Ovary (tissue), 3 donors: ENCODE measurements at regions not wholly inside any gene's neighbourhood (a gene's known extent, or its start where the extent isn't known, plus 50 kb on each side); places are given as distances from the start of the nearest gene placed in this dataset.
"Not testable (repeated sequence)": the region's sequence is repeated elsewhere in the genome, so short reads cannot be mapped to it uniquely, and the experiment has no call there.

Source experiments
- EP300 ChIP-seq: sonication (generic); formaldehyde crosslinking; IDR thresholded peaks from one replicate; pipeline ENCODE4 v1.6.1; 2017; ENCODE audit warnings: antibody characterized with exemption
- POLR2A ChIP-seq: fragments of 450-650 bp; IDR thresholded peaks from one replicate; pipeline ENCODE4 v1.6.1; 2017; ENCODE audit warnings: antibody characterized with exemption, mild to moderate bottlenecking, moderate library complexity
- TF ChIP-seq, protein P1 (sequence below), 3 donors: fragments of 450-650 bp in 2 of 3; fragments of 200-600 bp in 1 of 3; IDR thresholded peaks; one replicate each; pipeline versions ENCODE4 v1.5.1 to v1.8.0; 2016 to 2022; ENCODE audit warnings: antibody characterized with exemption in 3 of 3, mild to moderate bottlenecking in 1 of 3
- donor health status: DM: no; HTN: no; CAD: no.

DNA sequence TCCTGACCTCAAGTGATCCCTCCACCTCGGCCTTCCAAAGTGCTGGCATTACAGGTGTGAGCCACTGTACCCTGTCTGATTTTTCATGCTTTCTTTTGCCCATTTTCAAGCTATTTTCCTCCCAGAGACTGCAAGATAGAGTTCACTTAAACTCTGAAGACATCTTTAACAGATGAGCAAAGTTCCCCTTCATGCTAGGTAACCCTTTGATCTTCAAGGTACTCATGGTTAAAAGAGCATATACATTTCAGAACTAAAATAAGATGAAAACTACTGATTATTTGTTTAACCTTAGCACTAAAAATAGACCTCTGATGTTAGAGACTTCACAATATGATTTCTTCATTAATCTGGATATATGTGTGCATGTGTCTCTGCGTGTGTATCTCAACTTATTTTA, 128.4 kb downstream of the SPATA31A1 start:
- not testable (repeated sequence) for TF ChIP-seq EP300, POLR2A
- TF ChIP-seq, protein P1, sequence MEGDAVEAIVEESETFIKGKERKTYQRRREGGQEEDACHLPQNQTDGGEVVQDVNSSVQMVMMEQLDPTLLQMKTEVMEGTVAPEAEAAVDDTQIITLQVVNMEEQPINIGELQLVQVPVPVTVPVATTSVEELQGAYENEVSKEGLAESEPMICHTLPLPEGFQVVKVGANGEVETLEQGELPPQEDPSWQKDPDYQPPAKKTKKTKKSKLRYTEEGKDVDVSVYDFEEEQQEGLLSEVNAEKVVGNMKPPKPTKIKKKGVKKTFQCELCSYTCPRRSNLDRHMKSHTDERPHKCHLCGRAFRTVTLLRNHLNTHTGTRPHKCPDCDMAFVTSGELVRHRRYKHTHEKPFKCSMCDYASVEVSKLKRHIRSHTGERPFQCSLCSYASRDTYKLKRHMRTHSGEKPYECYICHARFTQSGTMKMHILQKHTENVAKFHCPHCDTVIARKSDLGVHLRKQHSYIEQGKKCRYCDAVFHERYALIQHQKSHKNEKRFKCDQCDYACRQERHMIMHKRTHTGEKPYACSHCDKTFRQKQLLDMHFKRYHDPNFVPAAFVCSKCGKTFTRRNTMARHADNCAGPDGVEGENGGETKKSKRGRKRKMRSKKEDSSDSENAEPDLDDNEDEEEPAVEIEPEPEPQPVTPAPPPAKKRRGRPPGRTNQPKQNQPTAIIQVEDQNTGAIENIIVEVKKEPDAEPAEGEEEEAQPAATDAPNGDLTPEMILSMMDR (IDR thresholded peaks at IDR 0.05): not testable (repeated sequence)
